Middle frontal gyrus (tissue), 1 donor: ENCODE measurements at regions not wholly inside any gene's neighbourhood (a gene's known extent, or its start where the extent isn't known, plus 50 kb on each side); places are given as distances from the start of the nearest gene placed in this dataset.

ENCODE experiments used
- DNase-seq: peaks from one replicate; pipeline ENCODE4 v3.0.0-alpha.2; 2015; ENCODE audit warnings: low spot score; ENCODE audit errors: extremely low spot score

- DNase-seq = no peak
Observed at GRCh38 chr16:65524231-65524630, 402.4 kb upstream of the CDH11 start.

GRCh38 chr16:65523283-65523944 is 401.6 kb upstream of the CDH11 start:
- no peak for DNase-seq

GRCh38 chr16:65522412-65522811 is 400.5 kb upstream of the CDH11 start:
- DNase-seq = no peak

- no peak for DNase-seq
Observed at GRCh38 chr16:65521633-65522328, 399.9 kb upstream of the CDH11 start.

- no peak for DNase-seq
Observed at GRCh38 chr16:65519402-65519801, 397.5 kb upstream of the CDH11 start.

GRCh38 chr16:65515193-65515592 is 393.3 kb upstream of the CDH11 start:
- no peak for DNase-seq

GRCh38 chr16:65510850-65511249 is 389.0 kb upstream of the CDH11 start:
- DNase-seq = no peak

GRCh38 chr16:65510241-65510640 is 388.4 kb upstream of the CDH11 start:
- DNase-seq = no peak

GRCh38 chr16:65509172-65509571 is 387.3 kb upstream of the CDH11 start:
- no peak for DNase-seq

- no peak for DNase-seq
Observed at GRCh38 chr16:65500919-65501318, 379.1 kb upstream of the CDH11 start.

- no peak for DNase-seq
Observed at GRCh38 chr16:65500007-65500406, 378.1 kb upstream of the CDH11 start.

- no peak for DNase-seq
Observed at GRCh38 chr16:65499566-65499965, 377.7 kb upstream of the CDH11 start.

- DNase-seq = no peak
Observed at GRCh38 chr16:65497571-65497970, 375.7 kb upstream of the CDH11 start.

- DNase-seq = no peak
Observed at GRCh38 chr16:65495106-65495505, 373.2 kb upstream of the CDH11 start.

- no peak for DNase-seq
Observed at GRCh38 chr16:65494609-65495008, 372.7 kb upstream of the CDH11 start.

GRCh38 chr16:65494080-65494479 is 372.2 kb upstream of the CDH11 start:
- no peak for DNase-seq

- no peak for DNase-seq
Observed at GRCh38 chr16:65490286-65490685, 368.4 kb upstream of the CDH11 start.

- no peak for DNase-seq
Observed at GRCh38 chr16:65489531-65490023, 367.7 kb upstream of the CDH11 start.

- no peak for DNase-seq
Observed at GRCh38 chr16:65487231-65487630, 365.4 kb upstream of the CDH11 start.

- no peak for DNase-seq
Observed at GRCh38 chr16:65481956-65482355, 360.1 kb upstream of the CDH11 start.

- no peak for DNase-seq
Observed at GRCh38 chr16:65480281-65481091, 358.6 kb upstream of the CDH11 start.

GRCh38 chr16:65476448-65476955 is 354.6 kb upstream of the CDH11 start:
- no peak for DNase-seq
